ENCODE measurements at regions not wholly inside any gene's neighbourhood (a gene's known extent, or its start where the extent isn't known, plus 50 kb on each side); places are given as distances from the start of the nearest gene placed in this dataset.

DNA sequence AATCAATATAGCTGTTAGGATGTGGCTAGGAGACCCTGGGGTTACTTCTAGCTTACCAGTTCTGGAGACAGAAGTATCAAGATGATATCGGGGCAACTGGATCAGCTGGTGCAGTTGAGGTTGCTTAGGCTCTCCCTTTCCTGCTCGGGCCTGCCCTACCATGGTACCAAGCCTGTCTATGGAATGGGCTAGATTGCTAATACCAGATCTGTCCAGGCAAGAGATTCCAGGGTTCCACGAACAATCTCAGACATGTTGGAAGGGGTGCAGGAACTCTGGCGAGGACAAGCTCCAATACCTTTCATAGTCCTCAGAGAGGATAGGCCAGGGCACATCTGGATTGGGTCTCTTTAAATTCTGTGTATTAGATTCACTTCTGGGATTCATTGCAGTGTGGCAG is 53.8 kb downstream of the ADM start:
- no peak for DNase-seq (ENCODE audit: low read depth)

DNA sequence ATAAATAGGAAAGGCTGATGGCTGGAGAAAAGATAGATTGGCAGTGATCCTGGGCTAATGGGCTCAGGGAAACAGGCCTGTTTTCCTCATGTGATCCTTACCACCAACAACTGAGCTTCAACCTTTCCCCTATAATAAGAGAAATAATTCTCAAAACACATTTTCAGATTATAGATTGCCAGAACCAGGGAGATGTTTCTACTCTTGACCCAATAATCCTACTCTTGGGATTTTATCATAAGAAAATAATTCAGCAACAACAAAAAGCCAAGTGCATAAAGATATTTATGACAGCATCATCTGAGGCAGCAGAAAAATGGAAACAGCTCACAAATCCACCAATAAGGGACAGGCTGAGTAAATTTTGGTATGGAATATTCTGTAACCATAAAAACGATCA is 54.3 kb downstream of the ADM start:
- no peak for DNase-seq (ENCODE audit: low read depth)

DNA sequence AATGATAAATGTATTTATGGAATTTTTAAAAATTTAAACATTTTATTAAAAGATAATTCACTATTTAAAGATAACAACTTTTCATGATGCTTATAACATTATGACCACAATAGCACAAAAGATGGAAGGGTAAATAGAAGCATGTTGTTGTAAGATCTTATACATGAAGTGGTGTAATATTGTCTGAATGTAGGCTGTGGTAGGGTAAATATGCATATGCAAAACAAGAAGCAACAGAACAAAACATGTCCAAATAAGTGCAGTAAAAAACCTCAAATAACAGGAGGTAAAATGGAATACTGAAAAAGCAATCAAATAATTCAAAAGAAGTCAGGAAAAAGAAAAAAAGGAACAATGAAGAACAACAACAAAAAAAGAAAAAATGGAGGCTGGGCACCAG is 56.0 kb downstream of the ADM start:
- no peak for DNase-seq (ENCODE audit: low read depth)

- no peak for DNase-seq (ENCODE audit: low read depth)
These were observed 60.2 kb downstream of the ADM start for GRCh38 chr11:10365045-10365444.

GRCh38 chr11:10366568-10367331 is 61.9 kb downstream of the ADM start:
- DNase-seq (ENCODE audit: low read depth), result peak; percentile 9

DNA sequence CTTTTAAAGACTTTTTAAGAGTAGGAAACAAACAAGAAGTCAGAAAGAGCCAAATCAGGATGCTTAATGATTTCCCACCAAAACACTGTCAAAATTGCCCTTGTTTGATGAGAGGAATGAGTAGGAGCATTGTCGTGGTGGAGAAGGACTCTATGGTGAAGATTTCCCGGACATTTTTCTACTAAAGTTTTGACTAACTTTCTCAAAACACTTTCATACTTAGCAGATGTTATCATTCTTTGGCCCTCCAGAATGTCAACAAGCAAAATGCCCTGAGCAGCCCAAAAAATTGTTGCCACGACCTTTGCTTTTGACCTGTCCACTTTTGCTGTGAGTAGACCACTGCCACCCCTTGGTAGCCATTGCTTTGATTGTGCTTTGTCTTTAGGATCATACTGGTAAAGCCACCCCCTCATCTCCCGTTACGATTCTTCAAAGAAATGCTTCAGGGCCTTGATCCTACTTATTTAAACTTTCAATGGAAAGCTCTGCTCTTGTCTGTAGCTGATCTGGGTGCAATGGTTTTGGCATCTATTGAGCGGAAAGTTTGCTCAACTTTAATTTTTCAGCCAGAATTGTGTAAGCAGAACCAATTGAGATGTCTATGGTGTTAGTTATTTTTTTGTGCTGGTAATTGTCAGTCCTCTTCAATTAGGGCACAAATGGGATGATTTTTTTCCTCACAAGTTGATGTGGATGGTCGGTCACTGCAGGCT is 67.2 kb downstream of the ADM start:
- DNase-seq (ENCODE audit: low read depth), result no peak

- no peak for DNase-seq (ENCODE audit: low read depth)
These were observed 68.5 kb downstream of the ADM start for GRCh38 chr11:10373340-10373739.

GRCh38 chr11:10373929-10374328 is 69.1 kb downstream of the ADM start:
- DNase-seq (ENCODE audit: low read depth), result no peak

DNA sequence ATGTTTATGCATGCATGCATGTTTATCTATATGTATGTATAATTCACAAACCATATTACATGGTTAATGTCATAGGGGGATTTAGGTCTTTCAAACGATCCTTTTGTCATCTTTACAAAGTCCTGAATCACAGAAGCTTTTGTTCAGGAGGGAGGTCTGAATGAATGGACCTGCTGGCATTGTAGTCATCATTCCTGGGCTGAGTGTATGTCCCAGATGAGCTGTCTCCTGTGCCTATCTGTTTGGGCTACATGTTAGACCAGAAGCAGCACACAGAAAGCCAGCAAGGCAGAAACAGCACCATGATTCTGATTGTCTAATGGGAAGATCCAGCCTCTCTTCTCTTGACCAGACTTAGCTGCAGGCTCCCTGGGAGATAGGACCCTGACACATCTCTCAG is 69.5 kb downstream of the ADM start:
- DNase-seq (ENCODE audit: low read depth), result no peak

DNA sequence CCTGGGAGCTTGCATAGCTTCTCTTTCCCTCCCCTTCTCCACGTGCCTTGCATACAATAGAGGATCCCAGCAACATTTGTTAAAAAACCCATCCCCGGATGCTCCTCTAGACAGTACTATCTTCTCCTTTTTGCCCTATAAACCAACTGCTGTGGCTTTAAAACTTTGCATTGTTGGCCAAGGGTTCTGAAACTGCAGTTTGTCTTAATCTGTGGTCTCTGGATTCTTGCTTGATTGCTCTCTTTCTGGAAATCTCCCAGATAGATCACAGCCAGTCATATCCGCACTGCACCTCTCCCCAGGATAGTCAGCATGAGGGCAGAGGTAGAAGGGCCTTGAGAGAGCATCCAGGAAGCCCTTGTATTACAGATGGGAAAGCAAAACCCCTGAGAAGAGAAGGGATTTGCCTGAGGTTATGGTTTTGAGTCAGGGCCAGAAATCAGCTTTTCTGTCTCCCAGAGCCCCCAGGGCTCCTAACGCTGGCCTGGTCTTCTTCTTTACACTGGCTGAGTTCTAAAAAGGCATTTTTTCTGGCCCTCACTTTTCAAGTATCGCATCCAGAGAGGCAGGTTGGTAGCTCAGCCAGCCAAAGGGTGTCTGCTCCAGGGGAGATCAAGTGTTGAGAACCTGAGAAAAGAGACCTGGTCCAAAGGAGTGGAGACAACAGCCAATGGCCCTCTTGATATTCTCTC is 70.6 kb downstream of the ADM start:
- DNase-seq (ENCODE audit: low read depth), result no peak

DNA sequence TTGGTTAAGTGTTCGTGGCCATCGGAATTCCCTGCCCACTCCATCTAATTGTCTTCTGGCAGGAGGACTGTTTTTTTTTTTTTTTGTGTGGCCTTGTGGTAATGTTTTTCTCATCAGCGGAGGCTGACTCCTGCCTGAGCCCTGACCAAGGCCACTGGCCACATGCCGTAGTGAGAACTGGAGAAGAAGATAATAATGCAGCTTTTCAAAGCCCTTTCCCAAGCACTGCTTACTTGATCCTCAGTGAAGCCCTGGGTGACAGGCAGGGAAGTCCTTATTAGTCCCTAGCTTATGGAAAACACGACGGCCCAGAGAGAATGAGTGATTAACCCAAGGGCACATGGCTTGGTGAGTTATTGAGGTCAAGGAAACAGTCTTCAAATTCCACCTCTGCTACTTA is 71.2 kb downstream of the ADM start:
- no peak for DNase-seq (ENCODE audit: low read depth)

GRCh38 chr11:10377183-10377582 is 72.3 kb downstream of the ADM start:
- no peak for DNase-seq (ENCODE audit: low read depth)

DNA sequence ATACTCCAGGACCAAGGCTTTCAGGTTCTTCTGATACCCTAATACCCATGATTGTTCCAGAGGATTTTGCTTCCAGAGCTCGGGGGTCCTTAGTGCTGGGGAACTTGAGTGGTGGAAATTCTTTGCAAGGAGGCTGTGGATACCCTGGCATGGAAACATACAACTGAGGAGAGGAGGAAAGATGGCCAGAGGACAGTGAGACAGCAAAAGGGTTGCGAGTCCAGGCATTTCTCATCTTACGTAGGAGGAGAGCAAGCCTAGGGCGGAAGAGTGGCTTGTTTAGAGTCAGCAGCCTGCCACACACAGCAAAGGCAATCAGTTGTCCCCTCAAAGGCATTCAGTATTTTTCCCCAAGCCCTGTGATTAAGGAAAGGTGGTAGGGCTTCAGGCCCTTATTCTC is 73.5 kb downstream of the ADM start:
- no peak for DNase-seq (ENCODE audit: low read depth)

GRCh38 chr11:10379022-10379421 is 74.1 kb downstream of the ADM start:
- no peak for DNase-seq (ENCODE audit: low read depth)

DNA sequence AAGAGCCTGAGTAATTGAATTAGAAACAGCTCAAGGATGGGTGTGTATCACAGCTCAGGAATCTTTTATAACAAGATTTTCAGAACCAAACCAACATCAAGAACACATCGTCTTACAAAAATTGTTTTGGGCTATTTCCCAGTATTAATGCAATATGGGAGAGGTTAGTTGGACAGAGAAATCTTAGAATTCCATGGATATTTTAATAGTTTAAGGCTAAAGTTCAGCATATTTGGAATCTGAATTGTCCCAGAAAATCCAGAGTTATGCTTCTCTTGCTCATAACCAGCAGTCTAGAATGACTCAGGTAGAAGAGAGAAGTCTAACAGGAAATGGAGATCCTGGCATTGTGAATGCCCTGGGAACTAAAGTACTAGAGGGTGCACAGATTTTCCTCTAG is 74.6 kb downstream of the ADM start:
- DNase-seq (ENCODE audit: low read depth), result no peak

DNA sequence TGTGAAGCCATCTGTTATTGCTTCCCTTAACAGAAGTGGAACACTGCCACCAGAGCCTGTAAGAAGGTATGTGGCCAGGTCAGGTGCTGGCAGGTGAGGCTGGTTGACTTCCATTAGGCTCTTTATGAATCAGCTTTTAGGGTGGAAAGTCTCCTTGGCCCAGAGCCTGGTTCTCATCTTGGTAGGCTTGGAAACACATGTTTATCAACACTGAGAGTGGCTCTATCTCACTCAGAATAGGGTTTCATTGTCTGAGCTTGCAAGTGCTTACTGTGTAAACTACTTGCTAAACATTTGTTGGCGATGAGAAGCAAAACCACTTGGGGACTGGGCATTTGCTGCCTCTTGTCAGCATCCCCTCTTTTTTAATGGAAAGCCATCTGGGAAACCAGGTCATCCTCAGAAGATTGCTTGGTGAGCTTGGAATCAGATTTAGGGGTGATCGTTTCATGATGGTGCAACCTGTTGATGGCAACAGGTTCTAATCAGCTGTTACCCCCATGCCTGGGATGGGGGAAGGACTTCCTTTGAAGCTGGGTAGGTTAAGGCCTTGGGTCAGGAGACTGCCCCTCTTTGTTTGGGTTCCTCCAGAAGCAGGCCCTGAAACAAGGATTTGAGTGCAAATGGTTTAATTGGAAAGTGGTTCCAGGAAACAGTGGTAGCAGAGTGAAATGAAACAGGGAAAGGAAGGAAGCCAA is 75.0 kb upstream of the AMPD3 start:
- no peak for DNase-seq (ENCODE audit: low read depth)

DNA sequence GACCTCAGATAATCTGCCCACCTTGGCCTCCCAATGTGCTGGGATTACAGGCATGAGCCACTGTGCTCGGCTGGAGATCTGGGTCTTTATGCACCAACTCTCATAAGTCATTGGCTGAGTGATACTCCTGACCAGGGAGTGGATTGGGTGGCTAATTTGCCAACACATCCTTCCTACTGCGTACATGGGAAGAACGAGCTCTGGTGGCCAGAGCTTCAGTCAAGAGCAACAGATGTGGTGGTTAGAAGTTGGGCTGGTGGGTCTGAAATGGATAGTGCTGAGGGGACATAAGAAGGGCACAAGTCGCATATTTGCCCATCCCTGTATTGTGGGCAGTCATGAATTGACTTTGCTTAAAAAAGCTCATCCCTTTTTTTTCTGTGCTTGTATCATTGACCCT is 74.1 kb upstream of the AMPD3 start:
- no peak for DNase-seq (ENCODE audit: low read depth)

- no peak for DNase-seq (ENCODE audit: low read depth)
These were observed 73.3 kb upstream of the AMPD3 start for GRCh38 chr11:10381736-10382135.

GRCh38 chr11:10382518-10382917 is 72.5 kb upstream of the AMPD3 start:
- DNase-seq (ENCODE audit: low read depth), result no peak

- DNase-seq (ENCODE audit: low read depth), result no peak
These were observed 69.4 kb upstream of the AMPD3 start for GRCh38 chr11:10385696-10386095.

DNA sequence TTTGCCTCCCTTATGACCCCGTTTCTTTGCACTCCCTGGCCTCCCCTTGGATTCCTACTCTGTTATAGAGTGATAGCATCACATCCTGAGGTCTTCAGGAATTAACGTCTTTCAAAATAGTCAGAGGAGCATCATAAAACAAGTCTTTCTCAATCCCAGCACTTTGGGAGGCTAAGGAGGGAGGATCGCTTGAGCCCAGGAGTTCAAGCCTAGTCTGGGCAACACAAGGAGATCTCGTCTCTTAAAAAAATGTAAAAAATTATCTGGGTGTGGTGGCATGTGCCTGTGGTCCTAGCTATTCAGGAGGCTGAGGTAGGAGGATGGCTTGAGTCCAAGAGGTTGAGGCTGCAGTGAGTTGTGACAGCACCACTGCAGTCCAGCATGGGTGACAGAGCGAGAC is 68.7 kb upstream of the AMPD3 start:
- no peak for DNase-seq (ENCODE audit: low read depth)

GRCh38 chr11:10386861-10387205 is 68.2 kb upstream of the AMPD3 start:
- DNase-seq (ENCODE audit: low read depth), result no peak

Measured in stimulated activated CD8-positive, alpha-beta memory T cell treated with anti-CD3 and anti-CD28 coated beads, Interleukin-12 subunit alpha, Interleukin-12 subunit beta, amount 100 ng/mL, for 4 hours (primary cell).